HG03342 (cell line): ENCODE measurements at regions not wholly inside any gene's neighbourhood (a gene's known extent, or its start where the extent isn't known, plus 50 kb on each side); places are given as distances from the start of the nearest gene placed in this dataset.

ENCODE experiments used
- ATAC-seq: cut with Tn5 transposase; IDR thresholded peaks from one replicate; pipeline ENCODE4 v1.9.1; 2021; ENCODE audit warnings: mild to moderate bottlenecking, moderate library complexity; ENCODE audit not compliant: unreplicated experiment

DNA sequence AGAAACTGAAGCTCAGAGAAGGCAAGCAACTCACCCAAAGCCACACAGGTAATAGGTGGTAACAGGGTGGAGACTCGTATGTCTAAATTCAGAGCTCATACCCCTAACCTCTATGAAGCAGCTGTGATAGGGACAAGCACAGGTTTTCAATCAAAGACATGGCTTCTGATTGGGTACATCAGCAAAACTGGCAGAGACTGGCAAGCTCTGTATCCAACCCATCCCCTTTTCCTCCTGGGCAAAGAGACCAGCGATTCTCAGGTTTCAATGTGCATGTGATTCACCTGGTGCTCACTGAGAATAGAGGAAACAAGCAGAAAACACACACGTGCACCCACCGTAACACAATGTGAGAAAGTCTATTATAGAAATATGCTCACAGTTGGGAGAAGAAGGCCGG, 153.0 kb downstream of the SMIM20 start:
- no peak for ATAC-seq

DNA sequence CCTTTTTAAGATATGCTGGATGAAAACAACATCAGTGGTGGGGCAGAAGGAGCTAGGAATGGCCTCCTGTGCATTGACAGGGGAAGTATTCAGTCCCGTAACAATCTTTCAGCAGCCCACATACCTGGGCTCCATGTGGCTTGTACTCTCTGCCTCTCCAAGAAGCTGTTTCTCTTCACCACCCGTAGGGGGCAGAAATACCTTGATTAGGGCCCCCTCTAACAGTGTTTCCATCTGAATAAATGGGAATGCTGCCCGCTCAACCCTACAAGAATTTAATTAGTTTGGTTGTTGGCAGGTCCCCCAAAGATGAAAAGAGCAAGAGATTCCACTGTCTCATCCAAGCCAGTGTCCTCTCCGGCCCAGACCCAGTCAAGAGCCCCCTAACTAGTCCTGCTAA, 155.2 kb downstream of the SMIM20 start:
- no peak for ATAC-seq

GRCh38 chr4:26071688-26072087, 157.7 kb downstream of the SMIM20 start:
- no peak for ATAC-seq

GRCh38 chr4:26073886-26074560, 160.0 kb downstream of the SMIM20 start:
- no peak for ATAC-seq

DNA sequence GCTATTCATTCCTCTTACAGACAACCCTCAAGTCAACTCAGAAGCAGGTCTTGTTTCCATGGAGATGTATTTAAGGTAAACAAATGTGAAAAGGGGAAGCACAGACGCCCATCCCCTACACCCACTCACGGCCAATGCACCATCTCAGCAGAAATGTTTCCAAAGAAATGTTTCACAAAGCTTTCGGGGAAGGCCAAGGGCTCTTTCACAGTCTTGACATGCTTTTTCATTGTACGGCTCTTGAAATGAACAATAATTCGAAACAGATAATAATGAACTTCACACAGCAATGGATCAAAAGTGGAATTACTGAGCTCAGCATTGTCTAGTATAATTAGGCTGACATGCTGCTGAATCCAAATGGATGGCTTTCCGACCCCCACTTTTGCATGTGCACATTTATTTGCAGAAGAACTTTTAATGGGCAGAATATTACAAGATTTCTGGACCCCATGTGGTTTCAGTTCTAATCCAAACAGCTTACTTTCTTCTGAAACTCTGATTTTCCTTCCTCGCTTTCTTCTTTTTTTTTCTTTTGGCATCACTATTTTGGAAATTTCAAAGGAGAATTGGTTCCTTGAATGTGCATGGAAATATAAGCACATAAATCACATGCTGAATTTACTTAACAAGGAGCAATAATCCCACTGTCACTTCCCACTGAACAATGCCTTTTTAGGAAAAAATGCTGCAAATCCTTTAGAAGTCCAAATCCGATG, 160.9 kb downstream of the SMIM20 start:
- peak; percentile 90 for ATAC-seq

- ATAC-seq: peak; percentile 4
These were observed 161.6 kb downstream of the SMIM20 start for GRCh38 chr4:26075583-26075982.

DNA sequence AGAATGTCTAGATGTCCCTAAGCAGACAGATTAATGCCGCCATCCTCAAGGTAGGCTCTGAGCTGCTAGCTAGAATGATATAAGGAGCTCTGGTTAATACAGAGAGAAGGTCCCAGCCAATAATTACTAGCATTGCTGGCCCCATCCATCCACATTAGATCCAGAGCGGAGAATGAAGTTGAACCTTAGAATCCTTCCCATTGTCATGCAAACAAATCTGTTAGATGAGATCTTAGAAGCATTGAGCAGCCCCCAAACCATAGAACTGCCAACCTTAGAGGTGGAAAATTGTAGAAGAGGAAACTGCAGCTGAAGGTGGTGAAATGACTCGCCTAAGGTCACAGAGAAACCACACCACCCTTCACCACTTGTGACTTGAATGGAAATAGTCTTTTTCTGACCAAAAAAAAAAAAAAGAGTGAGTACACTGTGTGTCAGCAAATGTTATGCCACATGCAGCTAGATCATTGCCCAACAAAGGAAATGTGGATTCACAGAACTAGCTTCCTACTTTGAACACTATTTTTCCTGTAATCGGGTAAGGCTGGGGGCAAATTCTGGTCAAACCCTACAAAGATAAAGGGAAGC, 162.1 kb downstream of the SMIM20 start:
- ATAC-seq: peak; percentile 71

DNA sequence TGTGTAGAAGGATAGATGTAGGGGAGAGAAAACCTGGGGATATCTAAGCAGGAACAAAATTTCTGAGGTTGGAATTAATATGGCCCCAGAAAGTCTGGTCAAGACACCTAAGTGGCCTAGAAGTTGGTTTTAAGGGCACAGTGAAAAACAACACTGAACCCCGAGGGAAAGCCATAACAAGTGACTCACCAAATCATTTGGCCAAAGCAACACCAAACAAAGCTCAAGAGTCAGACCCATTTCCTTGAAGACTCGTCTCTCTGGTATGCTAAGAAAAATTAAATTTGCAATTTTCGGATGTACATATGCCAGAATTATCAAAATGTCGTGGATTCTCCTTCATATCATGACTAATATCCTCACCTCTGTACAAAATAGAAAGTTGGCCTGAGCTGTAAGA, 162.9 kb downstream of the SMIM20 start:
- ATAC-seq: no peak

DNA sequence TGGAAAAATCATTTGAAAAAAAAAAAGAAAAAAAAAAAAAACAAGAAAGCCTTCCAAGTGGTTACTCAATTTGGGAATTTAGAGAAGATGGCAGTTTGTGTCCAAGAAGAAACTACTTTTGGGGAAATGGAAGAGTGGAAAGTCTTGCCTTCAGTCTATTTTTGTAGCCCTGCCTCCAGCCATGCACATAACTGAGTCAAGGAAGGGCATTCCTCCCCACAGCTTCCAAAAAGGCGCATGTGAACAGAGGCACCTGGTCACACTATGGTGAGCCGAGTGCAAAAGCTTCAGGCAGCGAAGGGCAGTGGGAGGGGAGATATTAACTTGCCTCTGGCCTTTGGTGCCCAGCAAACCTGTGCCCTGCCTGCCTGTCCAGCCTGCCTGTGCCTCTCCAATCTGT, 163.7 kb downstream of the SMIM20 start:
- no peak for ATAC-seq

DNA sequence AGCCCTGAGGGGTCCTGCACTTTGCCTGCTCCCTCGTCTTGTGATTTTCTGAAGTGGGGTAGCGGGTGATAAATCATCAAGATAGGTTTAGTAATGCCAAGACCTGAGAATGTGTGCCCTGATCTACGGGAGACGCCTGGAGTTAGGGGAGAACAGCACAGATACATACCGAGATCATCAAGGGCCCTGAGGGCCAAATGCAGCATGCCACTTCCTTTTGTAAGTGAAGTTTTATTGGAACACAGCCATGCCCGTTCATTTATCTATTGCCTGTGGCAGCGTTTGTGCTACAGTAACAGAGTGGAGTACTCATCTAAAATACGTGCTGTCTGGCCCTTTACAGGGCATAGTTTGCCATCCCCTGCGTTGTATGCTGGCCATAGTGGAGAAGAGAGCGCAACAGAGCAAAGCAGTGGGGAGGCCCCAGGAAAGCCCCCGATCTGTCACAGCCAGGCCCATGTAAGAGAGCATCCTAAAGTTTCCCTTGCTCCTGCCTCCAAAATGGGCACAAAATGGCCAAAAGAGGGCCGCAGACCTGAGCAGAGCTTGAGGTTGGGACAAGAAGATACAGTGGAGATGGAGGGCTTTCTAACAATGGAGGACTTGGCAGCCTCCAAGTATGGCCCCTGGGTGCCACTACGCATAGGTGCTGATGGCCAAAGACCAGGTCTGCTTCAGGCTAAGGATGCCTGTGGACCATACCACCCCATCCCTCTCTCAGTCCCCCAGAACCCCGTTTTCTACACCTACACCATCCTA, 167.0 kb downstream of the SMIM20 start:
- ATAC-seq: no peak

DNA sequence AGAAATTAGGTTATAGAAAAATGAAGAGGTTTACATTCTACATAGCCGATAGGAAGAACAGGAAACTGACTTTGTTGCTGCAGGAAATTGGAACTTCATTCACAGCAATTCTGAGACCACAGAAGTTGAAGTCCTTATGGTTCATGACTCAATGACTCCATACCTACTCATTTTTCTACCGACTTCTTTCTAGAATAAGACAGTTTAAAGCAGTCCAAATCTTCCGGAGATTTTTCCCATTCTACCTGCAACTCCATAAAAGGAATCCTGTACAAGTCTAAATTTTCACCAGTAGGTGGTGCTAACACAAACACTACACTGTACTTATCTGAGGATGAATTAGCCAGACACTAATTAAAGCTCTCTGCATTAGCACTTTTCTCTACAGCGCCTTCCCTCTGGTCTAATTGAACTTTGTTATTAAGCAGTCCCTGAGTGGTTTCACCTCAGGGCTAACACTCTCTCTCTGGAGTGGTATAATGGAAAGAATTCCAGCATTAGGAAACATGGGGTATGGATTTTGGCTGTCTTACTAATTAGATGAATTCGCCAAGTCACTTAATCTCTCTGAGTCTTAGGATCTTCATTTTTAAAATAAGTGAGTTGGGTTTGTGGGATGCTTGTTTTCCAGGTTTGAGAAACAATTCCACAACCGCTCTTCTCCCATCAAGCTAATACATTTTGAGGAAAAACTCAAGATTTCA, 167.9 kb downstream of the SMIM20 start:
- peak; percentile 37 for ATAC-seq

GRCh38 chr4:26082565-26082964, 168.5 kb downstream of the SMIM20 start:
- ATAC-seq: no peak

- peak; percentile 42 for ATAC-seq
These were observed 170.0 kb downstream of the SMIM20 start for GRCh38 chr4:26083987-26084386.

DNA sequence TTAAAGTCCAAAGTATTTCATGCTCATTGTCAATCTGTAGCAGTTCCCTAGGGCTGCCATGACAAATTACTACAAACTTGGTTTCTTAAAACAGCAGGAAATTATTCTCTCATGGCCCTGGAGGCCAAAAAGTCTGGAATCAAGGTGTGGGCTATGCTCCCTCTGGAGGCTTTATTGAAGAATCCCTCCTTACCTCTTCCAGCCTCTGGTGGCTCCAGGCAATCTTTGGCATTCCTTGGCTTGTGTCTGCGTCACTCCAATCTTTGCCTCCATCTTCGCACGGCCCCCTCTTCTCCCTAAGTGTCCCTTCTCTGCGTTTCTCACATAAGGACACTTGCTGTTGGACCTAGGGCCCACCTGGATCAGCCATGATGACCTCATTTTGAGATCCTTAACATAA, 170.4 kb downstream of the SMIM20 start:
- no peak for ATAC-seq

GRCh38 chr4:26085551-26085950, 171.5 kb downstream of the SMIM20 start:
- ATAC-seq: no peak

- ATAC-seq: no peak
These were observed 172.8 kb downstream of the SMIM20 start for GRCh38 chr4:26086621-26087441.

DNA sequence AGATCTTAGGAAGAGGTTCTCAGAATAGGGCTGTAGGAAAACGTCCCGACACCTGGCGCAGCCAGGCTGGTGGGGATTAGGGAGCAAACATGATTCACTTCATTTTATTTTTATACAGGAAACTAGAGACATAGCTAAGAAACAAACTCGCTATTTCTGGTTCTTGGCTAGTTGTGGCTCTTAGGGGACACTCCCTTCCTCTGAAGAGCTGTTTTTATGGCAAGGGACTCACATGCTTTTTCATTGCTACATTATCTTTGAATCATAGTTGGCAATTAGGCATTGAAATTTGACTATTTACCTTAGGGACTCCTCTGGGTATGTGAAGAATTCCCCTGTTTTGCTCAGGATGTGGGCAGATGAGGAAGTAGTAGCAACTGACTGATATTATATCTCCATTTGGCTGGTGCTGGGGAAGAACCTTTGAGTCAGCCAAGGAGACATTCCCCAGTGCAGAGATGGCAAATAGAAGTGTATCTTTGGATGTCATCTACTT, 174.5 kb downstream of the SMIM20 start:
- peak; percentile 71 for ATAC-seq

- no peak for ATAC-seq
These were observed 179.5 kb downstream of the SMIM20 start for GRCh38 chr4:26093551-26093950.

- no peak for ATAC-seq
These were observed 180.1 kb downstream of the SMIM20 start for GRCh38 chr4:26094076-26094475.

DNA sequence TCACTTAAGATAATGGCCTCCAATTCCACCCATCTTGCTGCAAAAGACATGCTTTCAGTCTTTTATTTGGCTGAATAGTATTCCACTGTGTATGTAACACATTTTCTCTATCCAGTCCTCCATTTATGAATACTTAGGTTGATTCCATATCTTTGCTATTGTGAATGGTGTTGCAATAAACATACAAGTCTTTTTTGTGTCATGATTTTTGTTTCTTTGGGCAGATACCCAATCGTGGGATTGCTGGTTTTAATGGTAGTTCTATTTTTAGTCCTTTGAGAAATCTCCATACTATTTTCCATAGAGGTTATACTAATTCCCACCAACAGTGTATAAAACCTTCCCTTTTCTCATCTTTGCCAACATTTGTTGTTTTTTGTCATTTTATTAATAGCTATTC, 180.9 kb downstream of the SMIM20 start:
- ATAC-seq: no peak
